ENCODE measurements at regions not wholly inside any gene's neighbourhood (a gene's known extent, or its start where the extent isn't known, plus 50 kb on each side); places are given as distances from the start of the nearest gene placed in this dataset.

- no peak for TF ChIP-seq TARDBP (IDR thresholded peaks at IDR 0.05)
- no peak for TF ChIP-seq FOXM1 (IDR thresholded peaks at IDR 0.05; ENCODE audit: borderline replicate concordance)
- no peak for TF ChIP-seq FOXA1 (IDR thresholded peaks at IDR 0.05)
- no peak for TF ChIP-seq ELF4 (IDR thresholded peaks at IDR 0.05)
- no peak for TF ChIP-seq SP1 (IDR thresholded peaks at IDR 0.05)
- TF ChIP-seq NFRKB (IDR thresholded peaks at IDR 0.05), result no peak
- no peak for TF ChIP-seq PKNOX1 (IDR thresholded peaks at IDR 0.05)
- no peak for TF ChIP-seq BHLHE40 (IDR thresholded peaks at IDR 0.05; ENCODE audit: borderline replicate concordance)
- no peak for TF ChIP-seq FOXK2 (IDR thresholded peaks at IDR 0.05)
- TF ChIP-seq ZNF384 (IDR thresholded peaks at IDR 0.05), result no peak
- no peak for TF ChIP-seq ARNT (IDR thresholded peaks at IDR 0.05)
- TF ChIP-seq SUZ12 (IDR thresholded peaks at IDR 0.05), result no peak
- no peak for TF ChIP-seq CTBP1 (IDR thresholded peaks at IDR 0.05; ENCODE audit: borderline replicate concordance)
- no peak for TF ChIP-seq HDGF (IDR thresholded peaks at IDR 0.05; ENCODE audit: borderline replicate concordance)
These were observed 207.1 kb downstream of the CTTN start for GRCh38 chr11:70605468-70605815.

Data from HEK293T (cell line).